Endothelial cell (in vitro differentiated cells): ENCODE measurements at regions not wholly inside any gene's neighbourhood (a gene's known extent, or its start where the extent isn't known, plus 50 kb on each side); places are given as distances from the start of the nearest gene placed in this dataset.
A peak's percentile ranks its signal among the peaks of the same experiment; 100 is the strongest.

Experiments
- DNase-seq: peaks from one replicate; pipeline ENCODE4 v3.0.0; 2021; ENCODE audit warnings: low spot score
- H3K27ac Mint-ChIP-seq: one replicate; pipeline ENCODE4 v1.8.0; 2021; ENCODE audit warnings: mixed read lengths, inconsistent platforms; ENCODE audit not compliant: unreplicated experiment
- H3K27me3 Mint-ChIP-seq: one replicate; pipeline ENCODE4 v1.8.0; 2021; ENCODE audit warnings: mild to moderate bottlenecking, moderate library complexity, mixed read lengths, inconsistent platforms; ENCODE audit not compliant: unreplicated experiment
- H3K36me3 Mint-ChIP-seq: one replicate; pipeline ENCODE4 v1.8.0; 2021; ENCODE audit warnings: mild to moderate bottlenecking, low read depth, mixed read lengths, inconsistent platforms; ENCODE audit not compliant: unreplicated experiment
- H3K4me1 Mint-ChIP-seq: one replicate; pipeline ENCODE4 v1.8.0; 2021; ENCODE audit warnings: mild to moderate bottlenecking, mixed read lengths, inconsistent platforms; ENCODE audit not compliant: unreplicated experiment
- H3K4me3 Mint-ChIP-seq: one replicate; pipeline ENCODE4 v1.8.0; 2021; ENCODE audit warnings: mild to moderate bottlenecking, mixed read lengths, inconsistent platforms; ENCODE audit not compliant: unreplicated experiment
- H3K9me3 Mint-ChIP-seq: one replicate; pipeline ENCODE4 v1.8.0; 2021; ENCODE audit warnings: mixed read lengths, inconsistent platforms; ENCODE audit not compliant: unreplicated experiment
- CTCF ChIP-seq: fragments of 200-600 bp; sonication (generic); IDR thresholded peaks from one replicate; pipeline ENCODE4 v1.5.0; 2021; ENCODE audit warnings: antibody characterized with exemption; ENCODE audit not compliant: unreplicated experiment

GRCh38 chr14:84749191-84749955, 780.6 kb upstream of the FLRT2 start:
- no peak for TF ChIP-seq CTCF
- Mint-ChIP-seq H3K27ac (peak overlapping the region; percentile 4), H3K36me3 (no peaks in the 10 kb centered on the region), H3K4me3 (no peak overlapping the region), H3K27me3 (peaks cover 1% of the 10 kb centered on the region), H3K9me3 (no peaks in the 10 kb centered on the region), H3K4me1 (peaks cover 14% of the 10 kb centered on the region)
- no peak for DNase-seq

- TF ChIP-seq CTCF, result no peak
- Mint-ChIP-seq H3K27ac (peak overlapping the region; percentile 52), H3K36me3 (no peaks in the 10 kb centered on the region), H3K9me3 (no peaks in the 10 kb centered on the region), H3K27me3 (peaks cover 1% of the 10 kb centered on the region), H3K4me3 (no peak overlapping the region), H3K4me1 (peaks cover 14% of the 10 kb centered on the region)
- no peak for DNase-seq
Observed at GRCh38 chr14:84750284-84750683, 779.7 kb upstream of the FLRT2 start.

GRCh38 chr14:84750763-84751554, 779.0 kb upstream of the FLRT2 start:
- Mint-ChIP-seq H3K4me3 (no peak overlapping the region), H3K4me1 (peaks cover 14% of the 10 kb centered on the region), H3K27me3 (peaks cover 1% of the 10 kb centered on the region), H3K27ac (no peak overlapping the region), H3K9me3 (no peaks in the 10 kb centered on the region), H3K36me3 (no peaks in the 10 kb centered on the region)
- DNase-seq, result no peak
- TF ChIP-seq CTCF, result no peak

- Mint-ChIP-seq H3K4me1 (peaks cover 14% of the 10 kb centered on the region), H3K27ac (no peak overlapping the region), H3K27me3 (peaks cover 1% of the 10 kb centered on the region), H3K36me3 (no peaks in the 10 kb centered on the region), H3K9me3 (no peaks in the 10 kb centered on the region), H3K4me3 (no peak overlapping the region)
- TF ChIP-seq CTCF, result no peak
- no peak for DNase-seq
Observed at GRCh38 chr14:84751745-84752144, 778.2 kb upstream of the FLRT2 start.

- Mint-ChIP-seq H3K9me3 (peaks cover 4% of the 10 kb centered on the region), H3K4me1 (peaks cover 4% of the 10 kb centered on the region), H3K27me3 (no peaks in the 10 kb centered on the region), H3K27ac (no peak overlapping the region), H3K4me3 (no peak overlapping the region), H3K36me3 (no peaks in the 10 kb centered on the region)
- no peak for DNase-seq
- TF ChIP-seq CTCF, result no peak
Observed at GRCh38 chr14:84760489-84761126, 769.3 kb upstream of the FLRT2 start.
